ENCODE measurements at regions not wholly inside any gene's neighbourhood (a gene's known extent, or its start where the extent isn't known, plus 50 kb on each side); places are given as distances from the start of the nearest gene placed in this dataset.

GRCh38 chr12:97408363-97408762, 54.2 kb upstream of the RMST start:
- no peak for DNase-seq (ENCODE audit: low read depth in 2 of 2, low spot score in 1 of 2)

GRCh38 chr12:97411341-97411740, 51.3 kb upstream of the RMST start:
- no peak for DNase-seq (ENCODE audit: low read depth in 2 of 2, low spot score in 1 of 2)

Measured in stimulated activated CD8-positive, alpha-beta memory T cell treated with anti-CD3 and anti-CD28 coated beads, Interleukin-4, amount 100 ng/mL, for 1 hour (primary cell).